ENCODE measurements at regions not wholly inside any gene's neighbourhood (a gene's known extent, or its start where the extent isn't known, plus 50 kb on each side); places are given as distances from the start of the nearest gene placed in this dataset.

GRCh38 chr13:109496216-109496615 is 290.2 kb downstream of the IRS2 start:
- no peak overlapping the region for H3K4me3 ChIP-seq (ENCODE audit: low read depth, low read length)
- DNase-seq (ENCODE audit: low read depth), result no peak
- TF ChIP-seq CTCF (IDR thresholded peaks at IDR 0.05; ENCODE audit: insufficient read depth, low read depth, low read length, missing control alignments), result no peak

GRCh38 chr13:109494925-109495369 is 291.4 kb downstream of the IRS2 start:
- TF ChIP-seq CTCF (IDR thresholded peaks at IDR 0.05; ENCODE audit: insufficient read depth, low read depth, low read length, missing control alignments), result no peak
- DNase-seq (ENCODE audit: low read depth), result no peak
- no peak overlapping the region for H3K4me3 ChIP-seq (ENCODE audit: low read depth, low read length)

GRCh38 chr13:109485136-109485794 is 301.1 kb downstream of the IRS2 start:
- no peak for DNase-seq (ENCODE audit: low read depth)

GRCh38 chr13:109483284-109483683 is 303.1 kb downstream of the IRS2 start:
- H3K4me3 ChIP-seq (ENCODE audit: low read depth, low read length), result no peak overlapping the region
- no peak for TF ChIP-seq CTCF (IDR thresholded peaks at IDR 0.05; ENCODE audit: insufficient read depth, low read depth, low read length, missing control alignments)
- DNase-seq (ENCODE audit: low read depth), result no peak

More at GRCh38 chr13:109485136-109485794, 301.1 kb downstream of the IRS2 start:
- no peak overlapping the region for H3K4me3 ChIP-seq (ENCODE audit: low read depth, low read length)
- no peak for TF ChIP-seq CTCF (IDR thresholded peaks at IDR 0.05; ENCODE audit: insufficient read depth, low read depth, low read length, missing control alignments)

DNA sequence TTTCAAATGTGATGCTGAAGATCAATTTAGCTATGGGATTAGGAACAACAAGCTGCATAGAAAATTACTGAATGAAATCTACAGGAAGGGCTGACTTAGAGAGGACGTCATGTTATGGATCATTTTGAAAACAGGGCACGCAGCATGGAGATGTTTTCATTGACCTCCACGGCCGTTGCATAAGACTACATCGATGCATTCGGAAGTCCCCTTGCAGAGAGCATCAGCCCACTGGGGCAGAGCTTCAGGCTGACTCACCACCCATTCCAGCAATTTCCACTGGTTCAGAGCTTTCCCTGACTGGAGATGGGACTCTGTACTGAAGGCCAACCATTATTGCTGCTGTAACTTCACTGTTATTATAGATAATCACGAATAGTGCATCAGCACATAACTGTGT is 305.3 kb downstream of the IRS2 start:
- no peak overlapping the region for H3K4me3 ChIP-seq (ENCODE audit: low read depth, low read length)
- TF ChIP-seq CTCF (IDR thresholded peaks at IDR 0.05; ENCODE audit: insufficient read depth, low read depth, low read length, missing control alignments), result no peak
- no peak for DNase-seq (ENCODE audit: low read depth)

- TF ChIP-seq CTCF (IDR thresholded peaks at IDR 0.05; ENCODE audit: insufficient read depth, low read depth, low read length, missing control alignments), result no peak
- DNase-seq (ENCODE audit: low read depth), result no peak
- no peak overlapping the region for H3K4me3 ChIP-seq (ENCODE audit: low read depth, low read length)
Observed at GRCh38 chr13:109480011-109480955, 306.1 kb downstream of the IRS2 start.

Data from GM12865 (cell line).